ENCODE measurements at regions not wholly inside any gene's neighbourhood (a gene's known extent, or its start where the extent isn't known, plus 50 kb on each side); places are given as distances from the start of the nearest gene placed in this dataset.

DNA sequence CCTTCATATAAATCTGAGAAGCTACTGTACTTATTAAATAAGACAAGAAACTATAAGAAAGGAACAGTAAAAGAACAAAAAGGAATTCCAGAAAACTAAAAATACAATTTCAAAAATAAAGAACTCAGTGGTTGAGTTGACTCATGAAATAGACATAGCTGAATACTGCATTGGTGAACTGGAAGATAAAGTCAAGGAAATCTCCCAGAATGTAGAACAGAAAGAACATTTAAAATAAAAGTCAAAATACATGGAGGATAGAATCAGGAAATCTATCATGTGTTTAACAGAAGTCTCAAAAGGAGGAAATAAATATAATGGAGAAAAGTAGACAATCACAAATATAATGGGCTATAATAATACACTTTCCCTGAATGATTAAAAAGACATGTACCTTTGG is 136.4 kb upstream of the PMFBP1 start:
- DNase-seq, result no peak

DNA sequence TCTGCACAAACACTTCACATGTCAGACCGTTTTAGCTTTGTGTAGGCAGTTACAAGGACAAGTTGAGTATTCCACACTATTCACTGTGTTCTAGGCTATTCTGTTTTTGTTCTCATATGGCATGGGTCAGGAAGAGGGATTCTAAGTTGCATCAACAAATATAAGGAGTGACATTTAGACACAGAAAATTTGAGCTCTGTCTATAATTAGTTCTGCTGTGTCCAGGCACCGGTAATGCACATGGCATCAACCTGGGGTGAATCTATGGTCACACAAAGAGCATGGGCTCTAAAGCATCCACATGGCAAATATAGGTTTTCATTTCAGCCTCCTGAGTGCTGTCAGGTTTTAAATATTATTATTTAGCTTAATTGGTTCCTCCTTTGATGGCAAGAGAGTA is 130.4 kb upstream of the PMFBP1 start:
- no peak for DNase-seq

GRCh38 chr16:72301523-72302236 is 129.7 kb upstream of the PMFBP1 start:
- DNase-seq, result no peak

DNA sequence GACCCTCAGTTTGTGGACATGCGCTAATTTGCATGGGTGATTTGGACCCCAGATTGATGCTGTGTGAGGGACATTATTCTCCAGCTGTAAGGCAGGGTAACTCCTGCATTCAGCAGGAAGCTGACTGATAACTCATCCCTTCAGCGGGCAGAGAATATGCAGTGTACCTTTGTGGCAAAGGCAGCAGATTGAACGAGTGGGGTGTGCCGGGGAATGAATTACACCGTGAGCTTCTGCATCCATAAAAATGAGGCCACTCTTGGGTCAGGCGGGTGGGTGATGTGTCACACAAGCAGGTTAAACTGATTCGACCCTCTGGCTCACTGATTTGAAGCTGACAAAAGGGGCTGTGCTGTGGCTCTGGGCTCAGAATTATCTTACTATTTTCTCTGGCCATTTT is 128.9 kb upstream of the PMFBP1 start:
- DNase-seq, result no peak

GRCh38 chr16:72299684-72300243 is 127.8 kb upstream of the PMFBP1 start:
- DNase-seq, result no peak

DNA sequence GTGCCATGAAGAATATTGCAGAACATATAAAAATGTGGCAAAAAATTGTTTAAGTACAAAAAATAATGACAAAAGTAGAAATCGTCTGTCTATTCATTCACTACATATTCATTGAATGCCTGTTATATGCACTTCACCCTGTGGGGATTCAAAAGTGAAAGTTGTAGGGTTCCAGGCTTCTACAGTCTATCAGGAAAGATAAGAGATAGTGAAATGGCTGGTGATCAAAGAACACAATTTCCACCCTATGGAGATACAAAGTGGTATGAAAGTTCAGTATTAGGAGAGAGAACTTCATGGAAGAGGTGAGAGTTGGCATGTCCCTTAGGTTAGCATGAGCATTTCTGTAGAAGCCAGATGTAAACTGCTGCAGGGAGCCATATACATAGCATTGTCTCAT is 127.0 kb upstream of the PMFBP1 start:
- no peak for DNase-seq

GRCh38 chr16:72295914-72296313 is 124.0 kb upstream of the PMFBP1 start:
- no peak for DNase-seq

DNA sequence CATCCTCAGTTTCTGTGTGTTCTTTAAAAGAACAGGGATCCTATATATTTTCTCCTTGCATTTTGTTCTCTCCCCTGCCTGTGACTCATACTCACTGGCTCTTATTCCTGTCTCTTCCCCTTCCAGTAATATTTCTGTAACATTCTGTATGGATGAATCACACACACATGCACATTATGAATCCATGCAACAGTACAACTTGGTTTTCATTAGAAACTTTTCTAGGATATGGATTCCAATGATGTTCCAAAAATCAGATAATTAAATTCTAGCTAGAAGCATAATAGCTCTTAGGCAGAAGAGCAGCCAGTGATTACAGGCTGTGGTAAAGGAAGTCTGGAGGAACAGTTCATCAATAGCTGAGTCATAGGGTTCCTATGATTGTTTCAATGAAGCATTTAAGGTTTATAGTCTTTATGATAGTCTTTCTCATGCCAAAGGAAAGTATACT is 119.6 kb upstream of the PMFBP1 start:
- no peak for DNase-seq

DNA sequence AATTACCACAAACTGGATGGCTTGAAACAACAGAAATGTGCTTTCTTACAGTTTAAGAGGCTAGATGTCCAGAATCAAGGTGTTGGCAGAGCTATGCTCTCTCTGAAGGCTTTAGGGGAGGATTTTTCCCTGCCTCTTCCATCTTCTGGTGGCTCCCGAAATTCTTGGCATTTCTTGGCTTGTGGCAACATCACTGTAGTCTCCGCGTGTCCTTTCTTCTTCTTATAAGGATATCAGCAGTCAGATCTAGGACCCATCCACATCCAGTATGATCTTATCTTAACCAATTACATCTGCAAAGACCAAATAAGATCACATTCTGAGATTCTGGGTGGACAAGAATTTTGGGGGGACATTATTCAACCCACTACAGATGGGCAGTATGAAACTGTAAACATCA is 119.2 kb upstream of the PMFBP1 start:
- no peak for DNase-seq

DNA sequence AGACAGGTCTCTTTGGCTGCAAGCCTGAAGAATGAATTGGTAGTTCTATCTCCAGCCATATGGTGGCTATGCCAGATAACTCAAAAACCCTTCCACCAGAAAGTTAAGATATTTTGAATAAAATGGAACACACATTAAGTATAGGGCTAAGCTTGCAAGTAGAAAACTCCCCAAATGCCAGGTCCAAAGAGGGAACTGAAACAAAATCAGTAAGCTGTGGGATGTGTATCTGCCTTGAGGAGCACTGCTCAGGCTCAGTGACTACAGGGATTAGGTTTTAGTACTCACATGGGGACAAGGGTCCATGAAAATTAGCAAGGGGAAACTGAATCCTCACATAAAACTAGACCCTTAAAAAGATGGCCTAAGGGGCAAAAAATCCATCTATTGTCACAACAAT is 115.7 kb upstream of the PMFBP1 start:
- DNase-seq, result no peak

DNA sequence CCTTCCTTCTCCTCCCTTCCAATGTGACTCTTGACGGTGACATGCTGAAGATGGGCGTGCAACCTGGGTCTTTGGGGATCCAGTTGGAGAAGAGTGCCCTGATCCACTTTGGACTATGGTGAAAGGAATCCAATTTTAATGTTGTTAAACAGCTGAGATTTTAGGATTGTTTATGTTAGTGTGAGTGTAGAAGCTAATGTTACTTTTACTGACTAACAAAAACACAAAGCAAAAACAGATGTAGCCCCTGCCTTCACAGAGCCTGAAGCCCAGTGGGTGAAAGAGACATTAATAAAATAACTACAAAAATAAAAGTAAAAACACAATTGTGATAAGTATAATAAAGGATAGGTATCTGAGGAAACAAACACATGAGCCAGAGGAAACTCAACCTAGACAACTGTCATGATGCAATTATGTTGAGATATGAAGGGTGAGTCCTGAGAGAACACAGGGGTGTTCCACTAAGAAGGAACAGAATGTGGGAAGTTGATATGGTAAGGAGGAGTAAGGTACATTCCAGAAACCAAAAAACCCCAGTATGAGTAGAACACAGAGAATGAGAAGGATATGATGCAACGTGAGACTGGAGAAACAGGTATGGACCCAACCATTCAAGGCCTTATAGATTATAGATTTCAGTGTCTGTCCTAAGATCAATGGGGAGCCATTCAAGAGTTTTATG is 115.1 kb upstream of the PMFBP1 start:
- DNase-seq, result no peak

- no peak for DNase-seq
These were observed 113.8 kb upstream of the PMFBP1 start for GRCh38 chr16:72285728-72286127.

GRCh38 chr16:72285324-72285723 is 113.4 kb upstream of the PMFBP1 start:
- no peak for DNase-seq

- DNase-seq, result no peak
These were observed 112.3 kb upstream of the PMFBP1 start for GRCh38 chr16:72284042-72284789.

- DNase-seq, result no peak
These were observed 110.4 kb upstream of the PMFBP1 start for GRCh38 chr16:72282362-72282761.

DNA sequence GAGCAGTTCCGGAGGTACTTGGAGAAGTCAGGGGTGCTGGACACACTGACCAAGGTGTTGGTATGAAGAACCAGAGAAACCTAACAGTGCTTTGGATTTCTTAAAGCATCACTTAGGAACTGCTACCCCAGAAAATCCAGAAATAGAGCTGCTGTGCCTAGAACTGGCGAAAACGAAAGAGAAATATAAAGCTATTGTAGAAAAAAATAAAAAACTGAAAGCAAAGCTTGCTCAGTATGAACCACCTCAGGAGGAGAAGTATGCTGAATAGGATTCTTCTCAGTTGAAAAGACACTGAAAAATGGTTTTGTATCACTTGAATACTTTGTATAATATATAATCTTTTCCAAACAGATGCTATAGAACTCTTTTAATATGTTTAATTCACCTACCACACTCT is 106.3 kb upstream of the PMFBP1 start:
- DNase-seq, result no peak

DNA sequence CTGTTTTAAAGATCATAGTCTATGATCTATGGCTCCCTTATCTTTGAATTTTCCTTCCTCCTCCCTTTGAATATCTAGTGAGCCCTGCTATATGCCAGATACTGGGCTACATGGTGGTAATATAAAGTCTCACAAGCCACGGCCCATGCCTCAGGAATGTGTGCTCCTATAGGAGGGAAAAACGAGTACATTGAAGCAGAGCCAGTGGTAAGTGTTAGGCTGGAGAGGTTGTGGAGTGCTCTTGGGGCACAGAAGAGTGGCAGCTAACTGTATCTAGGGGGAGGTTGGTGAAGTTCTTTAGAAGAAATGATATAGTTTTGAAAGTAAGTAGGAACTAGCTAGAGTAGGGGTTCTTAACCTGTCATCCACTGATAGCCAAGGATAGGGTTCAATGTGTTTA is 105.8 kb upstream of the PMFBP1 start:
- DNase-seq, result no peak

GRCh38 chr16:72271699-72272240 is 99.8 kb upstream of the PMFBP1 start:
- no peak for DNase-seq

GRCh38 chr16:72270531-72270930 is 98.6 kb upstream of the PMFBP1 start:
- DNase-seq, result no peak

GRCh38 chr16:72266836-72267235 is 94.9 kb upstream of the PMFBP1 start:
- no peak for DNase-seq

DNA sequence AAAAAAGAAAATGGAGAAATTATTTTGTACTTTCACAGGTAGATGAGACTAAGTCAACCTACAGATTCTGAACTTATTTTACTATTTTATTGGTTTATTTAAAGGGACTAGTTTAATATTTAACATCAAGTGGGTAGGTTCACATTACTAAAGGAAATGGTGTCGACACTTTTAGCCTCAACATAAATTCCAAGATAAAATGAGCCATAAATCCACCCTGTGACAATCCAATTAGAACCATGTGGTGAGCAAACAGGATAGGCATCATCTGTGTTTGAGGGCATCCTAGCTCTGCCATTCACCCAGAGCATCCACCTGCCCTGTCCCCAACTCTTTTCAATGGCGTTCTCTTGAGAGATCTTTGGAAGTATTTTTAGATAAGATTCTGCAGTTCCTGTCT is 92.8 kb upstream of the PMFBP1 start:
- DNase-seq, result no peak

- DNase-seq, result no peak
These were observed 90.8 kb upstream of the PMFBP1 start for GRCh38 chr16:72262711-72263110.

DNA sequence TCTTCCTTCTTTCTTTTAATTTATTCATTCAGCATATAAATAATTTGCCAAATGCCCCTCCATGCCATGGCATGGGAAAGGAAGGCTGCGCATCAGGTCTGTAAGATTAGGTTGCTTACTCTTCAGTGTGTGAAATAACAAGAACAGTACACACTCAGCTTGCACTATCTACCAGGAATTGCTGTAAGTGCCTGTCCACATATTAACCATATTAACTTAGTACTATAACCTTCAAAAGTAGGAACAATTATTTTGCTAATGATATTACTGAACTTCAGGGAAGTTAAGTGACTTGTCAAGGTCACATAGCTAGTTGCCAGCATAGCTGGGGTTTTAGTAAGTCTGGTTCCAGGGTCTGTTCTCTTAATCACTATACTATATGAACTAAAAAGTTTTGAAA is 89.2 kb upstream of the PMFBP1 start:
- DNase-seq, result no peak
